GM12878 (cell line): ENCODE measurements at regions not wholly inside any gene's neighbourhood (a gene's known extent, or its start where the extent isn't known, plus 50 kb on each side); places are given as distances from the start of the nearest gene placed in this dataset.

Source experiments
- CHD1 ChIP-seq: IDR thresholded peaks from 2 replicates; pipeline ENCODE4 v1.6.1; 2012; ENCODE audit warnings: low read depth, low read length, improper control_type of control experiment
- HDAC6 ChIP-seq: fragments of 200-600 bp; sonication (generic); IDR thresholded peaks from one replicate; pipeline ENCODE4 v1.8.0; 2017; ENCODE audit warnings: antibody characterized with exemption; ENCODE audit not compliant: unreplicated experiment
- REST ChIP-seq: IDR thresholded peaks from 2 replicates; pipeline ENCODE4 v1.6.1; 2012; ENCODE audit warnings: mild to moderate bottlenecking, low read depth, low read length
- SIN3A ChIP-seq: IDR thresholded peaks from 2 replicates; pipeline ENCODE4 v1.6.1; 2012; ENCODE audit warnings: low read depth, low read length, improper control_type of control experiment

- TF ChIP-seq REST (no peak), SIN3A (no peak), HDAC6 (no peak), CHD1 (no peak)
Observed at GRCh38 chr11:122404571-122404970, 251.0 kb upstream of the UBASH3B start.
